Fibroblast of peridontal ligament (primary cell): ENCODE measurements at regions not wholly inside any gene's neighbourhood (a gene's known extent, or its start where the extent isn't known, plus 50 kb on each side); places are given as distances from the start of the nearest gene placed in this dataset.
A peak's percentile ranks its signal among the peaks of the same experiment; 100 is the strongest.

Source experiments
- DNase-seq: peaks from one replicate; pipeline ENCODE4 v3.0.0-alpha.2; 2010; ENCODE audit errors: extremely low read depth

- no peak for DNase-seq
Measured at GRCh38 chr5:125283372-125283771, 536.9 kb upstream of the ZNF608 start.

GRCh38 chr5:125286271-125286670, 539.8 kb upstream of the ZNF608 start:
- no peak for DNase-seq

GRCh38 chr5:125289606-125290005, 543.2 kb upstream of the ZNF608 start:
- no peak for DNase-seq

GRCh38 chr5:125290935-125291334, 544.5 kb upstream of the ZNF608 start:
- DNase-seq, result no peak

GRCh38 chr5:125291447-125291846, 545.0 kb upstream of the ZNF608 start:
- DNase-seq, result no peak

- no peak for DNase-seq
Measured at GRCh38 chr5:125293223-125293622, 546.8 kb upstream of the ZNF608 start.

- no peak for DNase-seq
Measured at GRCh38 chr5:125293726-125294125, 547.3 kb upstream of the ZNF608 start.

- no peak for DNase-seq
Measured at GRCh38 chr5:125294844-125295243, 548.4 kb upstream of the ZNF608 start.

- peak; percentile 58 for DNase-seq
Measured at GRCh38 chr5:125295405-125295872, 549.0 kb upstream of the ZNF608 start.

- no peak for DNase-seq
Measured at GRCh38 chr5:125298258-125298657, 551.8 kb upstream of the ZNF608 start.

- DNase-seq, result no peak
Measured at GRCh38 chr5:125298746-125299379, 552.4 kb upstream of the ZNF608 start.

- DNase-seq, result no peak
Measured at GRCh38 chr5:125301711-125302110, 555.3 kb upstream of the ZNF608 start.

- DNase-seq, result no peak
Measured at GRCh38 chr5:125302577-125302976, 556.1 kb upstream of the ZNF608 start.

GRCh38 chr5:125306741-125307140, 560.3 kb upstream of the ZNF608 start:
- no peak for DNase-seq

GRCh38 chr5:125310749-125311148, 564.3 kb upstream of the ZNF608 start:
- peak; percentile 12 for DNase-seq

- DNase-seq, result peak; percentile 96
Measured at GRCh38 chr5:125311743-125312142, 565.3 kb upstream of the ZNF608 start.

- no peak for DNase-seq
Measured at GRCh38 chr5:125313555-125313954, 567.1 kb upstream of the ZNF608 start.

- no peak for DNase-seq
Measured at GRCh38 chr5:125315306-125315705, 568.9 kb upstream of the ZNF608 start.

- peak; percentile 54 for DNase-seq
Measured at GRCh38 chr5:125316391-125316790, 570.0 kb upstream of the ZNF608 start.

- no peak for DNase-seq
Measured at GRCh38 chr5:125316915-125317535, 570.6 kb upstream of the ZNF608 start.

GRCh38 chr5:125317536-125317995, 571.1 kb upstream of the ZNF608 start:
- DNase-seq, result no peak

- no peak for DNase-seq
Measured at GRCh38 chr5:125321654-125322053, 575.2 kb upstream of the ZNF608 start.

- DNase-seq, result peak; percentile 64
Measured at GRCh38 chr5:125323613-125324012, 577.2 kb upstream of the ZNF608 start.
